ENCODE measurements at regions not wholly inside any gene's neighbourhood (a gene's known extent, or its start where the extent isn't known, plus 50 kb on each side); places are given as distances from the start of the nearest gene placed in this dataset.
"Not testable (repeated sequence)": the region's sequence is repeated elsewhere in the genome, so short reads cannot be mapped to it uniquely, and the experiment has no call there.

- TF ChIP-seq USF2 (IDR thresholded peaks at IDR 0.05; ENCODE audit: low read depth, low read length); MXI1 (IDR thresholded peaks at IDR 0.05; ENCODE audit: borderline replicate concordance, low read depth, low read length): not testable (repeated sequence)
Measured at GRCh38 chr20:1814861-1815260, 80.3 kb upstream of the SIRPA start.

Measured in IMR-90 (cell line).